ENCODE measurements at regions not wholly inside any gene's neighbourhood (a gene's known extent, or its start where the extent isn't known, plus 50 kb on each side); places are given as distances from the start of the nearest gene placed in this dataset.

GRCh38 chr11:69912911-69913451, 93.8 kb upstream of the FGF3 start:
- TF ChIP-seq POLR2A (IDR thresholded peaks at IDR 0.05; ENCODE audit: low read depth, low read length) (no peak), TAF1 (IDR thresholded peaks at IDR 0.05; ENCODE audit: borderline replicate concordance, low read depth, low read length) (no peak)
